ENCODE measurements at regions not wholly inside any gene's neighbourhood (a gene's known extent, or its start where the extent isn't known, plus 50 kb on each side); places are given as distances from the start of the nearest gene placed in this dataset.

DNA sequence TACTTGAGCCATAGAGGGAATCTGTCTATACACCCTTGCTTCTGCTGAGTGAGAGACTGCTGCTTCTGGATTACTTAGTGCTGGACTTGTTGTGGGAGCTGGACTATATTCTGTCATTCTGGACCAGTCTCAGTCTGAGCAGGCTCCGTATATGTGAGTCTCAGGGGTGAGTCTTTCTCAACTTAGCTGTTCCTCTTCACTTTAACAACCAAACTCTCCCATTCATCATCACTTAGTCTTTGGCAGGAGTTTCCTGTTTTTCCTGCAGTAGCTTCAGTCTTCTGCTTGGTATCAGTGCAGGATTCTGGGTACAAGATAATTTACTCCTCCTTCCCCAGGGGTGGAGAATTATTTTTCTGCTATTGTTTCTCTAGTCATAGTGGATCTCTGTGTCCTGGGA, 779.5 kb downstream of the METTL15 start:
- no peak for DNase-seq (ENCODE audit: low spot score)

DNA sequence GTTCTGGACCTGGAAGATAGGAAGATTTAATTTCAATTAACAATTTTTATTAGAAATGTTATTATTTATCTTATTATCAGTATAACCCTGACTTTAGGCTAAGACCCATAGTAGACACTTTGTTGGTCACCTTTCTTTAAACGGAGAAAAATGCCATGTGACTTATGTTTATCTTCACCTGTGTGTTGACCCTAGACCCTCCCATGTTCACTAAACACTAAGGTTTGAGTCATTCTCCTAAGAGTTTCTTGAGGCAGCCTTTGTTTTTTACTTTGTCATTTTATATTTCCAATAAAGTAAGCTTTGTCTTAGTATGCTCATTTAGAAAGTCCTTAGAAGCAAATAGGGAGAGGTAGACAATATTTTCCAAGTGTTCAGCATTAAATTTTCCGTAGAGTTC, 771.7 kb downstream of the METTL15 start:
- DNase-seq (ENCODE audit: low spot score): no peak

DNA sequence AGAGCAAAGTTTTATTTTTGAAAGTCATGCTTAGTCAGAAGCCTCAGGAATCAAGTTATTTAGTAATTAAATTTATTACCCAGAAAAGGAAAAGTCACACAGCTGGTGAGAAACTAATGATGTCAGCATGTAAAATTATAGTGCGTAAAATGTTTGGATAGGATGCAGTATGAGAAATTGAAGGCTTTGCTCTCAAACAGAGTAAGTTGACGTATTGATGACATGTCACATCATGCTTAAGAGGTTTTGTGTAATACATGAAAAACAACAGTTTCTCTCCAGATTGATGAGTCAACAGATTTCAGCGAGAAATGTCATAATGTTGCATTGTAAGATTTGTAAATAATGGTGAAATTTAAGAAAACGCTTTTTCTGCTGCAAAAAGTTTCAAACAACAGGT, 769.8 kb downstream of the METTL15 start:
- DNase-seq (ENCODE audit: low spot score): no peak

DNA sequence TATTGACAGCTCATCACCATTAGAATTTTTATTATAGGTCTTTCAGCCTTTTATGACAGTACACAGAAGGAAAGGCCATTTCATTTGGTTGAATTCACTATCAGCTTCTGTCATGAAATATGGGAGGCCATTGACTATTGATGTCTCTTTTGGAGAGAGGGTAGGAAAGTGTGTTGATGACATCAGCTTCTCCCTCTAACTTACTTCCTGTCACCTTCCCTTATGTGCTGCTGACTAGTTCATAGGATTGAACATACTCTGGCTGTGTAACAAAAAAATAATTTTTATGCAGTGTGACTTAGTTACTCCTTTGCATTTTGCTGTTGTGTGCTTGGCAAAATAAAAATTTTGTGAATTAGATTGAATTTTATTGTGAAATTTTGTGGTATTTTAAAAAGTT, 769.2 kb downstream of the METTL15 start:
- DNase-seq (ENCODE audit: low spot score): no peak

DNA sequence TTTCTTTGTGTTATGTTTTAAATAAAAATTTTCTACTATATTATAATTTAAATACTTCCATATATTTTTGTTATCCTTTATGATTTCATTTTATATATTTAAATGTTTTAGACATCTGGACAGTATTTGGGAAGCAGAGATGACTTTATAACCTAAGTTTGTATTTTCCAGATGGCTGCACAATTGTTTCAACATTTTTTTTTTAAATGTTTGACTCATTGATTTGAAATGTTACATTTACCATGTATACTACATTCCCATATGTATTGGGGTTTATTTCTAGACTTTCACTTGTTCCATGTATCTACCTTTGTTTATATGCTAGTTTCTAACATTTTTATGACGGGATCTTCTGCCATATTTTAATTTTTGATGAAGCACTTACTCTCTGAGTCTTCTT, 766.5 kb downstream of the METTL15 start:
- DNase-seq (ENCODE audit: low spot score): no peak

DNA sequence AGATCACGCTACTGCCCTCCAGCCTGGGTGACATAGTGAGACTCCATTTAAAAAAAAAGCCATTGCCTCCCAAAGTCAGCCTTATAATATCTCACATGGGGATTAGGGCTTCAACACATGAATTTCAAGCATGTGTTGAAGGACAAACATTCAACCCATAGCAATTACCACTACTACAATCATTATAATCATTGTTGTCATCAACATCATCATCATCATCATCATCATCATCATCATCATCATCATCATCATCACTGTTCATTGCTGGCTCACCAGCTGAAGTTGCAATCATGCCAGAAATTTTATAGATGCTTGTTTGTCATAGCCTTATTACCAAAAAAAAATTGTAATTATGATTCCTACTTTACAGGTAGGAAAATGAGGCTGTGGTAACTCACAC, 762.9 kb downstream of the METTL15 start:
- DNase-seq (ENCODE audit: low spot score): no peak

DNA sequence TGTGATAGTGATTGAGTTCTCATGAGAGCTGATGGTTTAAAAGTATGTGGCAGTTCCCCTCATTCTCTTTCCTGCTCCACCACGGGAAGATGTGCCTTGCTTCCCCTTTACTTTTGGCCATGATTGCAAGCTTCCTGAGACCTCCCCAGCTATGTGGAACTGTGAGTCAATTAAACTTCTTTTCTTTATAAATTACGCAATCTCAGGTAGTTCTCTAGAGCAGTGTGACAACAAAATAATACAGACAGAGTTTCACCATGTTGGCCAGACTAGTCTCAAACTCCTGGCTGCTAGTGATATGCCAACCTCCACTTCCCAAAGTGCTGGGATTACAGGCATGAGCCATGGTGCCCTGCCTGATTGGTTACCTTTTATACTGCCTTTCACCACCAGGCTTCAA, 755.2 kb downstream of the METTL15 start:
- no peak for DNase-seq (ENCODE audit: low spot score)

DNA sequence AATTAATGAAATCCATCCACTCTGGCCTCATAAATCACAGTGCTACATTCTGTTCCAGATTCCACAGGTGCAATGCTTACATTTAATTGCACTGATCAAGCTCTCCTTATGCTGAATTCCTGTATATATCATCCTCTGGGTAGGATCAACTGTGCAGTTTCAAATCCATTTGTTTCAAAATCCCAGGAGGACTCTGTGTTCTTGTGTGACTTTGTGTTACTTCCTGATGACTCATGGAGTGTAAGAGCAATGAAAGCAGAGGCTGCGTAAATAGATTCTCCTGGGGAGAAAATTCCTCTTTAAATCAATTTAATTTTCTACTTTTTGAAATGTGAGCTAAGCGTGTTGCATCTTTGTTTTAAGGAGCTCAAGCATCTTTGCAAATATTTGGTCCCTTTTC, 752.7 kb downstream of the METTL15 start:
- no peak for DNase-seq (ENCODE audit: low spot score)

DNA sequence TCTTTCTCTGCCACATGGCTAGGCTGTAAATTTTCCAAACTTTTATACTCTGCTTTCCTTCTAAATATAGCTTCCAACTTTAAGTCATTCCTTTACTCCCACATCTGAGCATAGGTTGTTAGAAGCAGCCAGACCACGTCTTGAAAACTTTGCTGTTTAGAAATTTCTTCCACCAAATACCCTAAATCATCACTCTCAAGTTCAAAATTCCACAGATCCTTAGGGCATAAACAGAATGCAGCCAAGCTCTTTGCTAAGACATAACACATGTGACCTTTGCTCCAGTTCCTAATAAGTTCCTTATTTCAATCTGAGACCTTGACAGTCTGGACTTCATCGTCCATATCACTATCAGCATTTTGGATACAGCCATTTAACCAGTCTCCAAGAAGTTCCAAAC, 749.9 kb downstream of the METTL15 start:
- no peak for DNase-seq (ENCODE audit: low spot score)

DNA sequence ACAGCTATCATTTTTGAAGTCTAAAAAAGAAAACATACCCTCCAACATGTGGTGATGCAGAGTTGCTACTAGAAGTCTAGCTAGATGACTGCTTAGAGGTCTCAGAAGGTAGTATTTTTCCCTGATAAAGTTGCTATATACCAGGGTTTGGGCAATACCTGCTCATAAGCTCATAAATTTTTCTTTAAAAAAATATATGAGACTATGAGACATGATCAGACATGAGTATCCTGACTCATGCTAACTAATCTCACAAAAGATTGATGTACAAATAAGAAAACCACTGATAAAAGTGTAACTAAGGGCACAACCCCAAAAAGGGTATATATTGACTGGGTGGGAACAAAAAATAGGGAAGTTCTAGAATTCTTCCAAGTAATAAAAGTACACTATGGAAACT, 740.9 kb downstream of the METTL15 start:
- no peak for DNase-seq (ENCODE audit: low spot score)

DNA sequence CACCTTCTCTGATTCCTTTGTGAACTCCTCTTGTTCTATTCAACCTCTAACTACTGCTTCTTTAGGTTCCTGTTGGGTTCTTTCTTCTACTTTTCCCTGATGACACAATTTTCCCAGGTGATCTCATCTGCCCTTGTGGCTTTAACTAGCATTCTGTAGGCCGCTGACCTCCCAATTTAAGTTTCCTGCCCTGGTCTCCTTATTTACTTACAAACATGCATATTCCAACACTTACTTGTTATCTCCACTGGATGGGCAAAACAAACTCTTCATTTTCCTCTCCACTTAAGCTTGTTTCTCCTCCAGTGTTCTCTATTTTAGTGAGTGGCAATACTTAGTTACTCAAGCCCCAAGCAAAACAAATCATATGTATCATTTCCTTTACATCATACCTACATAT, 734.5 kb downstream of the METTL15 start:
- DNase-seq (ENCODE audit: low spot score): no peak

DNA sequence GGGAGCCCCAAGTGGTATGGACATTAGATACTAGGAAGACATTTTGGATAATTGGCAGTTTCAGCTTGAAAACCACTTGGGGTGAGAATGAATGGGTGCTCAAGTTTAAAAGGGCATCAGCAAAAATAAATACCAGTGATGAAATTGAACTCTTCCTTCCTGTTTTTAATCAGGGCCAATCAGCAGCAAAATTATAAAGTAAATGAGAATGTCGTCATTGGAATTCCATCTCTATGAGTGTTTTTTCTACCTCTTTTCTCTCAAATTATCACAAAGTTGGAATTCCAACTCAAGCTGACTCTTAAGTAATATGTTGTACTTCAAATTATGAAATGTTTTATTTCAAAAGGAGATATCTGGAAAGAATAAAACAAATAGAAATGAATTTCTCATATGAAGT, 730.6 kb downstream of the METTL15 start:
- no peak for DNase-seq (ENCODE audit: low spot score)

DNA sequence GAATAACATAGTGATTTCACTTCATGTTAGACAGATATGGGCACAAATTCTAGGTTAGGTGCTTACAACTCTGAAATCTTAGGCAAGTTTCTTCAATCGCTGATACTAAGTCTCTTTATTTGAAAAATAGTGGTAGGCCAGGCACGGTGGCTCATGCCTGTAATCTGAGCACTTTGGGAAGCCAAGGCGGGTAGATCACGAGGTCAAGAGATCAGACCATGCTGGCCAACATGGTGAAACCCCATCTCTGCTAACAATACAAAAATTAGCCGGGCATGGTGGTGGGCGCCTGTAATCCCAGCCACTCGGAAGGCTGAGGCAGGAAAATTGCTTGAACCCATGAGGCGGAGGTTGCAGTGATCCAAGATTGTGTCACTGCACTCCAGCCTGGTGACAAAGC, 729.4 kb downstream of the METTL15 start:
- no peak for DNase-seq (ENCODE audit: low spot score)

DNA sequence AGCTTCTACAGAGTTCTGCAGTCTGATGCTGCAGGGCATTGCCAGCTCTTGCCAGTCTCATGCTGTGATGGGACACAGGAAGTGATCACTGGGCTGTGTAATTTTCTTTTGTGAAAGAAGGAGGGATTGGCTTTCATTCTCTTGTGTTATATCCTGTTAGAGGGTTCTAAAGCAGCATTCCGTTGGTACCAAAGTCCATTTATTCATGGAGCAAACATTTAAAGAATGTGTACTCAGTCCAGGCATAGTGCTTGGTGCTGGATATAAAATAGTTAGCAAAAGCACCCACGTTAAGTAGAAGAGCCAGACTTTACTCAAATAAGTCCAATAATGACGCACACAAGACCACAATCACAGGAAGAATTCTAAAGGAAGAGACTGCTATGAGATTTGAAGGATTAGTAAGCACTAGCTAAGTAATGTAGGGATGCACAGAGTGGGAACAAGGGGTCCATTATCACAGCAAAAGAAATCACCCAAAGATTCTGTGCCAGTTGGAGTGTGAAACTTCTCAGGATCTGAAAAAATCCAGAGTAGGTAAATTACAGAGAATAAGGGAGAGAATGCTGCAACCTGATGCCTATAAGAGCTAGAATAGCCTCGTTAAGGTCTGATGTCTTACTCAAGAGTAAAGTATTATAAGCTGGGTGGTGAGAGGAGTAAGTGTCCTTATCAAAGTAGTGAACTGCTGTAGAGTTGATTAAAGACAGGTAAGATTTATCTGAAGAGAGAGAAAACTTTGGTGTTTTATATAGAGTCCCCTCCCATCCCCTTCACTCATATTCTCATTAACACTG, 728.3 kb downstream of the METTL15 start:
- no peak for DNase-seq (ENCODE audit: low spot score)

DNA sequence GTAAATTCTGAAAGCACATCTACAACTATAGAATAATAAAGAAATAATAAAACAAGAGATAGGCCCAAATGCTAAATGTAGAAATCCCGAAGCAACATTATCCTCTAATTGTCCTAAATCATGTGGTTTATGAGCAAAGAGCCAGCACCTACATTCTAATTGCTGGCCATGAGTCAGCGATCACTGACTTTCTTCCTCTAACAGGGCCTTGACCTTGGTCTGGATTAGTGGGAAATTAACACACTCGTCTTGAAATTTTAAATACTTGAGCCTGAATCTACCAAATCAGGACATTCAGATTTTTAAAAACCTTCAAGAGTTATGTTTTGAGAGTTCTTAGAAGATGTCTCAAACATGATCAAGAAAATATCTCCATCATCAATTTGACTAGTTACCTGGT, 727.6 kb downstream of the METTL15 start:
- no peak for DNase-seq (ENCODE audit: low spot score)

DNA sequence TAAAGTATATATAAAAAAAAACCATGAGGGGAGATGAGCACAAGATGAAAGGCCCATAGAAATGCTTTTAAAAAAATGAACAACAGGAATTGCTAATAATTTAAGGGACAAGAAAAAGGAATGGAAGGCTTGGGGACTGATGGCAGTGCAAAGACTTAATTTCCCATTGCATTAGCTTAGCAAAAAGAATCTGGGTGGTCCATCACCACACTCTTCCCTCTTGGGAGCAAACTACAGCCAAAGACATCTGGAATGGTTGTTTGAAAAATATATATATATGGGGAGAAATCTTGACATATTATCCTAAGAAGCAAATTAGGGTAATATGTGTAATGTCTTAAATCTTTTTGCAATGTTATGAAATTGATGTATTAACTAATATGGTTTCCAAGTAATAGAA, 727.1 kb downstream of the METTL15 start:
- DNase-seq (ENCODE audit: low spot score): no peak

DNA sequence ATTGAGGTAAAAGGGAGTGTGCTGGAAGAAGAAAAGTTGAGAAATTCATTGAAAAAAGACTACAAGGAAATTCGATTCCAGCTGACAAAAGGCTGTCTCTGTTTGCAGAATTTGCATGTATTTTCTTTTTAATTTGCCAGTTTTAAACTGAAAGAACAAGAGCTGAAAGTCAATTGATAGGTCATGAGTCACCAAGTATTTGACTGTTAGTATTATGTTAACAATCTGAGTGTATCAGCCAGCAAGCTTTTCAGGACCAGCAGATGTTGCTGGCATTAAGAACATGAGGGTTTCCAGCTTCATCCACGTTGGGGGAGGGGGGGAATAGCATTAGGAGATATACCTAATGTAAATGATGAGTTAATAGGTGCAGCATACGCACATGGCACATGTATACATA, 726.7 kb downstream of the METTL15 start:
- DNase-seq (ENCODE audit: low spot score): no peak

DNA sequence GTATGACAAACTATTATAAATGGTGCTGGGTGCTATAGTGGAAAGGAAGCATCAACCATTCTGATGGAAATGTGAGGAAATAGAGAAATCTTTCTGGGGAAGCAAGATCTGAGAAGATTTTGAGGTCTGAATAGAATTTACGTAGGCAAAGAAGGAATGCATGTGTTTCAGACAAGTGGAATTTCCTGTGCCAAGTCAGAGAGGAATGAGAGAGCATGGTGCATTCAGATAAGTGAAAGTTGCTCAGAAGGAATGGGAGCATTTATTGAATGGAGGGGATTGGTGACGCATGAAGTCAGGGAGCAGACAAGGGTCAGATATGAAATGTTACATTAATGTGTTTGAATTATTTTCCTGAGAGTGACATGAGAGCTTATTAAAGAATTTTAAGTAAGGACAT, 725.5 kb downstream of the METTL15 start:
- no peak for DNase-seq (ENCODE audit: low spot score)

DNA sequence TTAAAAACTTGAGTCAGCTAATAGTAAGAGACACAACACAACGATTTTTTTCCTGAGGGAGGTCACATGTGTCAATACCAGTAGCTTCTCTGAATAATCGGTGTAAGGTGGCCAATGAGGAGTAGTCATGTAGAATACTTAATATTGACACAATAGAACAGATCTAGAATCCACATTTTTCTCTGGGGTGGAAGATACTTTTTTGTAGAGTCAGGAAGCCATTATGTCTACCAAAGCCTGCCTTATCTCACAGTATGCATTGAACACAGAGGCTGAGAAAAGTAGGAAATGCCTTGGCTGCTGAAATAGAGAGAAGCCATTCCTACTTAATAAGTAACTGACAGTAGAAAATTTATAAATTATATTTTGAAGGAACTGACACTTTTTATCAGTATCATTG, 725.0 kb downstream of the METTL15 start:
- no peak for DNase-seq (ENCODE audit: low spot score)

DNA sequence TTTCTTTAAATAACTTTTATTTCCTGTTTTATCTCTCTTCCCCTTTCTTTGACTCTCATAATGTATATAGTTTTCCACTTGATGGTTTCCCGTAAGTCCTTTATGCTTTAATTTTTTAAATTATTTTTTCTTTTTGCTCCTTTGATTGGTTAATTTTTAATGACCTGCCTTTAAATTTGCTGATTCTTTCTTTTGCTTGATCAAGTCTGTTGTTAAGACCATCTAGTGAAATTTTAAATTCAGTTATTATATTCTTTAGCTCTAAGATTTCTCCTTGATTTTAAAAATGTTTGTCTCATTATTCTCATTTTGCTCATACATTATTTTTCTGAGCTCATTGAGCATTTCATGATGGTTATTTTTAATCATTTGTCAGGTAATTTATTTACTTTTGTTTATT, 718.6 kb downstream of the METTL15 start:
- DNase-seq (ENCODE audit: low spot score): no peak

DNA sequence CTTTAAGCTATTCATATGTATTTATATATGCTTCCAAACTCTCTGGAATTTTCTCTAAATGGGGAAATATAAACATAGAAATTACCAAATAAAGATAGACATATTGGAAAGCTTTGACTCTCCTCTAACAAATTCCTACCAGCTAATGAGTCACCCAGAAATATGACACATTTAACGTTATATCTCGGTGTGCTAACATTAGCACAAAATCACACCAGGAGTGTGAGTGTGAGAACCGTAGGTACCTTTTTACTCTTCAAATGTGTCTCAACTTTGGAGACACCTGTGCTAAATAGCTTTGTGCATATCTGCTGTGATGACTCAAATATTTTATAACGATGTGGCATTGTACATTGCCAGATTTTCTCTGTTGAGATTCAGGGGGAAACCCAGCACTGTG, 714.4 kb downstream of the METTL15 start:
- DNase-seq (ENCODE audit: low spot score): no peak

DNA sequence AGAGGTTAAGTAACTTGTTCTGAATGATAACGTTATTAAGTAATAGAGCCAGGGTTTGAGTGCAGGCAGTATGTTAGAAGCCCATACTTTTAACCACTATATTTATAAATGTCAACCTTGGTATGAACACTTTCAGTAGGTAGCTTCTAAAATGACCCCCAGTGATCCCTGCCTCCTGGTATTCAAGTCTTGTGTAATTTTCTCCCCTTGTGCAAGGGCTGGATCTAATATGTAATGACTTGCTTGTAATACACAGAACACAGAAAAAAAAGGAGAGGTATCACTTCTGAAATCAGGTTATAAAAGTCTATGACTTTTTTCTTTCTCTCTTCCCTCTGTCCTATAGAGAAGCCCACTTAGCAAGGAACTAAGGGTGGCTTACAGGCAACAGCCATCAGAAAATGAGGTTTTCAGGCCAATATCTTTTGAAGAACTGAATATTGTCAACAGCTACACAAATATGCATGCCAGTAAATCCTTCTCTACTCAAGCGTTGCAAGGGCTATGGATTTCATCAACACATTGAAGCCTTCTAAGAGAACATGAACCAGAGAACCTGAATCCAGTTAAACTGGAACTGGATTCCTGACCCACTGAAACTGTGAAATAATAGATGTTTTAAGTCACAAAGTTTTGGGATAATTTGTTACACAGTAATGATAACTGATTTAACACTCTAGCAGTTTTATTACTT, 712.3 kb downstream of the METTL15 start:
- no peak for DNase-seq (ENCODE audit: low spot score)

DNA sequence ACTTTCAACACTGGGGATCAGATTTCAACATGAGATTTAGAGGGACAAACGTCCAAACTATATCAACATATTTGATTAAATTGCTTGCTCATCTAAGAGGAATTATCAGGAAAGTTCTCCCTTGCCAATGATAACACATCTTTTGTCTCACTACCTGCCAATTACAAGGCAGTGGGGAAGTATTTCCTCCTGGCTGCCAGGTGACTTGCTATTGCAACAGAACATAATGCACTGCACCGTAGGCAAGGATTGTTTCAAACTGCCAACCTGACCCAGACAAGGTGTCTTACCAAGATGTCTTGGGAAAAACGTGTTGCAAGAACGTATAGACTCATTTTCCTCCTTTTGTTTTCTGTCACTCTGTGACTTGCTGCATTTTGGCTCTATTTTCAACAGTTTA, 711.6 kb downstream of the METTL15 start:
- DNase-seq (ENCODE audit: low spot score): no peak

DNA sequence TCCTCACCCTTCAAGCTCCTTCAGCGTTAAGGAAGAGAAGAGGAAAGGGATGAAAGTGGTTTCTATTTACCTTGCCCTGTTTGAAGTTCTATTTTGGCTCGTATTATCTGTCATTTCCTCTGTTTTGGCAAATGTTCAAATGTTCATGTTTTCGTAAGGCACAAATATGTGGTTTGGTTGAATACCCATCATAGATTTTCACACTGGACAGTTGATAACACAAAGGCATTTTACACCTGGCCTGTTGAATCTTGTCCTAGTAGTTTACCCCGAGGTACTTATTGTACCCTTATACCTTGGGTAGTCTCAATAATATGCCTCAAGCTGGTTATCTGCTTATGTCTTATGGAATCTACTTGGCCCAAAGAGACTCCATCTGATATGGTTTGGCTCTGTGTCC, 706.9 kb downstream of the METTL15 start:
- no peak for DNase-seq (ENCODE audit: low spot score)
